HG02798 (cell line): ENCODE measurements at regions not wholly inside any gene's neighbourhood (a gene's known extent, or its start where the extent isn't known, plus 50 kb on each side); places are given as distances from the start of the nearest gene placed in this dataset.
A peak's percentile ranks its signal among the peaks of the same experiment; 100 is the strongest.
"Not testable (repeated sequence)": the region's sequence is repeated elsewhere in the genome, so short reads cannot be mapped to it uniquely, and the experiment has no call there.

Source experiments
- ATAC-seq: cut with Tn5 transposase; IDR thresholded peaks from one replicate; pipeline ENCODE4 v1.9.1; 2021; ENCODE audit warnings: mild to moderate bottlenecking; ENCODE audit not compliant: unreplicated experiment, poor library complexity

DNA sequence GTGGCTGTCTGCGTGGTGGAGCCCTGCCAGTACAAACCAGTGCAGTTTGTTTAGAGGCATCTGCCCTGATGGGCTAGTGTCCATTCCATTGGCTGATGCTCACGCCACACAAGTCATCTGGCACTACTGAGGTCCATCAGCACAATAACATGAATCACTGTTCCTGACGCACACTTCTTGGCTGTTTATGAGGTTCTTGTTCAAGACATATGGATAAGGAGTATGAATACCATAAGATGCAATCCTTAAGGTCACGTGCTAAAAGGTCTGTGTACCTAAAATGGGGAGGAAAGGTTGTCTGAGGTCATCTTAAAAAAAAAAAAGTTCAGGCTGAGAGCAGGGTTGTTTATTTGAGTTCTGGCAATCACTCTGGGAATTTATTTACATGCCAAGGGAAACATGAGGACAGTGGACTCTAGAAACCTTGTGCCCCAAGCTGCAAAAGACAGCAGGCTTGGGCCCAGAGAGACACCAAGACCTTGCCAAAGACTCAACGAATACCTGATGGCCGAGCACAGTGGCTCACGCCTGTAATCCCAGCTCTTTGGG is 54.1 kb upstream of the SHLD1 start:
- no peak for ATAC-seq

DNA sequence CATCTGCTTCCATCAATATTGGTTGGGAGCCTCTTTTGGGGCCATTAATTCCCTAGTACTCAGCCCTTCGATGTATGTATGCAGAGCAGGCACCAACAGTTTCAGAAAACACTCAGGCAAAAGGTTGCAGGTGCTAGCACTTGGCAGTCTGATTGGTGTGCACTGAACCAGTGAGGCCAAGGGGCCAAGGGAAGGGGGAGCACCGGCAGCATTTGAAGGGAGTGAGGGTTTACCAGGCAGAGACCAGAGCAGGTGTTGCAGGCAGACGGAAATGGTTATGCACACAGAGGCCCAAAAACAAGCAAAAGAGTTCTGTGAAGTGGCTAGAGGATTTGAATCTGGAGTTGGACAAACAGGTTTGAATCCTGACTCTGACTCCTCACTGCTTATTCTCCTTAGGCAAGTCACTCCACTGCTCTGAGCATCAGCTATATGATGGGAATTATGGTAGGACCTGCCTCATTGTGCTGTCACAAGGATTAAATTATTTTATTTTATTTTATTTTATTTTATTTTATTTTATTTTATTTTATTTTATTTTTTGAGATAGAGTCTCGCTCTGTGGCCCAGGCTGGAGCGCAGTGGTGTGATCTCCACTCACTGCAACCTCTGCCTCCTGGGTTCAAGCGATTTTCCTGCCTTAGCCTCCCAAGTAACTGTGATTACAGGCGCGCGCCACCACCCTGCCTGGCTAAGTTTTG is 58.1 kb upstream of the SHLD1 start:
- ATAC-seq: peak; percentile 98

DNA sequence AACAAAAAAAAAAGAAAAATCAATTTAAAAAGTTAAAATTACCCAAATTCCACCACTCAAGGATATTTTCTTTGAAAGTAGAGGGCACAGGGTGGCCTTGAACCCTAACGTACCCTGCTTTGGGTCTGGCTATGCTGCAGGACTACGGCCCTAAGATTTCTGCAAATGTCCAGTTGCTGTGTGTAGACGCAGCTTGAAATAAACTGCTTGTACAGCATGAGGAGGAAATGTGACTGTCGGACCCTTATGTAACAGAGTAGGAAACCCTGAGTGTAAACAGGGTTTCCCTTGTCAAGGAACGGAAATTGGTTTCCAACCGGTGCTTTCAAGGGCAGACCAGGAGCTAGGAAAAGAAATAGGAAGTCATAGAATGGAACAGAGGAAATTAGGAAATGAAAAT is 60.7 kb upstream of the SHLD1 start:
- ATAC-seq: no peak

DNA sequence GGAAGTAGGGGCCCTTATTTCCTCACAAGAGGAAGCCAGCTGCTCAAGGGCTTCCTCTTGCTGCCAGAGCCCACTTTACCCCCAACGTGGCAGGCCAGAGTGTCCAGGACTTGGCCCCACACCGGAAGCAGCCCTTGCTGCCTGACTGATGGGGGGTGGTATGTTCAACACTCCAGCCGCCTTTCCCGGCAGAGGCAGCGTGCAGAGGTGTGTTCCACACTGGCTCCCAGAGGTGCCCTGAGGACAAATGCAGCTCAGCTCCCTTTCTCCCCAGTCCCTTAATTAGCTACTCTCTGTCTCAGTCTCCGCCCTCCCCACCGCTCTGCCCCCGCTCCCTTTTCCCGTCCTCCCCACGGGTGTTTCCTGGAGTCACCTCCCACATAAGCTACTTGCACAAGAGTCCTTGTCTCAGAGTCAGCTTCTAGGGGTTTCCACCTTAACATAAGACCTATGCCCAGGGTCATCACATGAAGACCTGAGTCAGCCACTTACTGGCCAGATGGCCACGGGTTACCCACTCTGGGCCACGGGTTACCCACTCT is 61.7 kb upstream of the SHLD1 start:
- no peak for ATAC-seq

DNA sequence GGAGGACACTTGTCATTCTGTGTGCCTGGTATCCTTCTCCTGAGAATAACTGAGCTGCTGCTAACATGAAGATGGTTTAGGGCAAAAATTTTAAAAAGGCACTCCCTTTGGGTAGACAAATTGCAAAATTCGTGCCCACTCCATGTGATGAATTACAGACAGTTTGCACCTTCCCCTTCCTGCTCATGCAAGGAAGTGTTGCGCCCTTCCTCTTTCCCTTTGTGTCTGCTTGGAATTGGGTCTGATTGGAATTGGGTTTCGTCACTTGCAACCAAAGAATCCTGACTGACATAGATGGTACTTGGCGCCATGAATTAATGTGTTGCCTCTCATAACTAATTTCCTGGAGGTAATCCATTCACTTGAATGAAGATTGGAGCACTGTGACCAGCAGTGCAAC is 62.3 kb upstream of the SHLD1 start:
- no peak for ATAC-seq

DNA sequence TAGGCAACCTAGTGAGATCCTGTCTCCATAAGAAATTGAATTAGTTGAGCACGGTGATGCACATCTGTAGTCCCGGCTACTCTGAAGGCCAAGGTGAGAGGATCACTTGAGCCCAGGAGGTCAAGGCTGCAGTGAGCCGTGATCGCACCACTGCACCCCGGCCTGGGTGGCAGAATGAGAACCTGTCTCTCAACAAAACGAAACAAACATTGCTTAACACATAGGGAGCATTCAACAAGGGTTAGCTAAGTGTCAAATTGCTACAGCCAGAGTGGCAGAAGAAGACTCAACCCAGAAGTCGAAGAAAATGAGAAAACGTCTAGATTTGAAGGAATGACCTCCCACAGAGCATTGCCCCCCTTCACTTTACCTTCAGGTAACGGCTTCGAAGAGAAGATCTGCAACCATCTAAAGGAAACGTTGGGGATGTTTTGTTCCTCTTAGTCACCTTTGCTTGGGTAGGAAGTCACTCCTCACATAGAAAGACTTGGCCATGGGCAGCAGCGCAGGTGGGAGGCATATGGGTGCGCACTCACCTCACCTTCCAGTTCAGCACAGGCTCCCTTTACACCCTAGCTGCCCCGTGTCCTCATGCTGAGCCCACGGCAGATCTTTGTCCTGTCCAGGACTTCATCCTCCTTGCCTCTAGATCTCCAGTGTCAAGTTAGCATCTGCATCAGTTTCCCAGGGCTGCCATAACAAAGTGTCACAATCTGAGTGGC is 63.7 kb upstream of the SHLD1 start:
- ATAC-seq: no peak

DNA sequence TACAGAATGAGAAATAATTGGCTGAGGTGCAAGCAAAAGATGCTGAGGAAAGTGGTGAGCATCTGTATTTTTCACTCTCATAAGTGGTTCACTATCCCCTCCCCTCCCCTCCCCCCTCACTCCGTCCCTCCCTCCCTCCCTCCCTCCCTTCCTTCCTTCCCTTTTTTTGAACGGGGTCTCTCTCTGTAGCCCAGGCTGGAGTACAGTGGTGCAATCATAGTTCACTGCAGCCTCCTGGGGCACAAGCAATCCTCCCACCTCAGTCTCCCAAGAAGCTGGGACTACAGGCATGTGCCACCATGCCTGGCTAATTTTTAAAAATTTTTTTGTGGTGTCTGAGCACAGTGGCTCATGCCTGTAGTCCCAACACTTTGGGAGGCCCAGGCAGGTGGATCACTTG is 67.6 kb upstream of the SHLD1 start:
- ATAC-seq: not testable (repeated sequence)

DNA sequence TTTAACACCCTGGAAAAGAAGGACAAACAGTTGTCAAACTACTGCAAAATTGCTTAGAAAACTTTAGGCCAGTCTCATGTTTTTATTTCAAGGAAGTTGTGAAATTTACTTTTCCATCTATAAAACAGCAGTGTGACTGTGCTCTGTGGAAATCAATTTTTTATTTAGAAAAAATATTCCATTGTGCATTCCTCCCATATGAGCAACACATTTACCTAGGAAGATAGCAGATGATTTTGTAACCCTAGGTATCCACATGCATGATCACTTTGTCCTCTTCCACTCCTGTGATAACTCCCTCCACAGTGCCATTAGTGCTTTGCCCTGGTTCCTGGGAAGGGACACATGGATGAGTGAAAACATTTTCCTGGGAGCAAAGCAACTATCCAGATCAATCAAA is 69.4 kb upstream of the GPCPD1 start:
- ATAC-seq: no peak

DNA sequence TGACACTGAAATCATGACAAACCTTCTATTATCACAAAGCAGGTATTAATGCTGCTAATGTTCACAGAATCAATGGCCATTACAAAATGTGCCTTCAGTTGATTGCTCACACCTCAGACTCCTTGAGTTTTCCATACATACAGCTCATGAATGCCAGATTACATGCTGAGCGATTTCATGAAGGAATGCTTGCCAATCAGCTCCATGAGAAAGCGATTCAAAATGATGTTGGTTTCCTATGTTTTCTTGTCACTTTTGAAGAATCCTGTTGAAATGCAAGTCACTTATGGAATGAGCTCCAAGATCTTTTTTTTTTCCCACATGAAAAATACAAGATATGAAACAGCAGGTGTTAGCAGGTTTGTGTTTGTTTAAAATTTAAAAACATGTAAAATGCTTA is 68.0 kb upstream of the GPCPD1 start:
- ATAC-seq: no peak

DNA sequence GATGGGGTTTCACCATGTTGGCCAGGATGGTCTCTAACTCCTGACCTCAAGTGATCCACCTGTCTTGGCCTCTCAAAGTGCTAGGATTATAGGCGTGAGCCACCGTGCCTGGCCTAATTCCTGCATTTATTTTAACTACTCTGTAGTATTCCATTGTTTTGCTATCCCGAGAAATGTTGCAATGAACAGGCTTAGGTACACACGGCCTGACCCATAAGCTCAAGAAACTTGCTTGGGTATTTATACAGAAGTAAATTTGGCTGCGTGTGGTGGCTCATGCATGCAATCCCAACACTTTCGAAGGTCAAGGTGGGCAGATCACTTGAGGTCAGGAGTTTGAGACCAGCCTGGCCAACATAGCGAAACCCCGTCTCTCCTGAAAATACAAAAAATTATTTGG is 67.1 kb upstream of the GPCPD1 start:
- not testable (repeated sequence) for ATAC-seq

DNA sequence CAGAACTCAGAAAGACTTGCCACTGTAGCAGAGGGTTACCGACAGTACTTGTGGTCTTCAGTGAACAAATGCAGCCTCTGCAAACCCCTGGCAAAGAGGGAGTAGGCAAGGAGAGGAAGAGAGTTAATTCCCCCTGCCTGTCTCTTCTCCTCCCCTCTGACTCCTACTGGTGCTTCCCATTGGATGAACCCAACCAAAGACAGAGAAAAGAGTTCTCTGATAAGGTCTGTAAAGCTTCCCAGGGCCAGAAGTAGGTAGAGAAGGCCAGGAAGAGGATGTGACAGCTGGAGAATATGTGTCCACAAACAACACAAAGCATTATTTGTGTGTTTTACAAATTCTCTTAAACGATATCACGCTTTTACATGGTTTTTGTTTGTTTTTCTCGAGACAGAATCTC is 66.6 kb upstream of the GPCPD1 start:
- no peak for ATAC-seq

DNA sequence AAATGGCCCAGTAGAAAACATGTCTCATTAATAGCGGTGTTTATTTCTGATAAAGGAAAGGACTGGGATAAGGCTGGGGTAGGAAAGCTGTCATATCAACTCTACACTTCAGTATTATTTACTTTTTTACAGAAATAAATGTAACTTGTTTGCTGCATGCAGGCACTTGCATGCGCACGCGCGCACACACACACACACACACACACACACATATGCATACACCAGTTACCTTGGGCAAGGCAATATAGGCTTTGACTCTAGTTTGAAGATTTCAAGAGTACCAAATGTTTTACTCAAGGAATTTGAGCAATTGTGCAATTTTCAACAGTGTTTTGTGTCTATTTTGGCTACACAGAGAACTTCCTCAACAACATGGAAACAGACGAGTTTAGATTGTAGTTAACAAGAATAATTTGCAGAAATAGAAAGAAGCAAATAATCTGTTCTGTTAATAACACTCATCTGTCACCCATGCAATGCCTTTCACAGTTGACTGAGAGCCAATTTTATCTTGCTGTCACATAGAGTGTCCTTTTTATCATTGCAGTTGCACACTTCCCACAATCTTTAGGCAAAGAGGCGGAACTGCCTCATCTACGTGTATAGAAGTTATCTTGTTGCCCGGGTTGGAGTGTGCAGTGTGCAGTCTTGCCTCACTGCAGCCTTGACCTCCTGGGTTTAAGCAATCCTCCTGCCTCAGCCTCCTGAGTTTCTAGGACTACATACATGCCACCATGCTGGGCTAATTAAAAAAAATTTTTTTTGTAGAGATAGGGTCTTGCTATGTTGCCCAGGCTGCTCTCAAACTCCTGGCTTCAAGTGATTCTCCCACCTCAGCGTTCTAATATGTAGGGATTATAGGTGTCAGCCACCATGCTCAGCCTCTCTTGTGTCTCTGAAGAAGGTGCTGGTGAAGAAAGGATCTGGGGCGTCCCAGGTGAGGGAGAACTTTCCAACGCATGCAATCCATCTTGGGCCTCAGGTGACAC is 64.6 kb upstream of the GPCPD1 start:
- ATAC-seq: no peak

DNA sequence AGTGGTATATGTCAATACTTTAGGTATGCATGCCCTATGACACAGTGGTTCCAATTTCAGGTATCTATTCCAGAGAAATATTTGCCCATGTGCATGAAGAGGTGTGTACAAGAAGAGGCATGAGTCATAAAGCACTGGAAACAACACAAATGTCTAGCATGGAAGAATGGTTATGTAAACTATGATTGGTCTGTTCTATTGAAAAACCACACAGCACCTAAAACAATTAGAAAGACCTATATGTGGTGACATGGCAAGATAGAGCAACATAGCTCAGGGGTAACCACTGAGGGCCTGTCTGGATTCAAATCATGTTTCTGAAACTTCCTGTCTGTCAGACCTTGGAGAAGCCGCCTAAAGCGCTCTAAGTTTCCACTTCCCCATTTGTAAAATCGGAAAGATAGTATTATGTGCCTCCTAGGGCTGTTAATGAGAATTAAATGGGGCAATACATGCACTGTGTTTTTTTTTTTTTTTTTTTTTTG is 63.4 kb upstream of the GPCPD1 start:
- ATAC-seq: peak; percentile 70

DNA sequence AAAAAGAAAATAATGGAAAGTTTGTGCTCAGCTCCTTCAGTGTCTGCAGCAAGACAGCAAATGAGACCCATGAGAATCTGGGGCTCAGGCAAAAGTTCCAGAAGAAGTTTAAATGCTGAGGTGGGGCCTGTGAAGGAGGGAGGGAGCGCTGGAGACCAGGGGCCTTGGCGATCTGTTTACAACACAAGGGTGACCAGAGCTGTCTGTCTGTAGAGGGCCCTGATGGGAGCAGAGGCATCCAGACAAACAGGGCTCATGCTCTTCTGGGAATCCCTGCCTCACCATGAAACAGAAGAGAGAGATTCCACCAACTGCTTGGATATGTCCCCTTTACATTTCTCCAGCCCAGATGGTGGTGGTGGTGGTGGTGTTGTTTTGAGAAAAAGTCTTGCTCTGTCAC is 60.1 kb upstream of the GPCPD1 start:
- ATAC-seq: no peak

DNA sequence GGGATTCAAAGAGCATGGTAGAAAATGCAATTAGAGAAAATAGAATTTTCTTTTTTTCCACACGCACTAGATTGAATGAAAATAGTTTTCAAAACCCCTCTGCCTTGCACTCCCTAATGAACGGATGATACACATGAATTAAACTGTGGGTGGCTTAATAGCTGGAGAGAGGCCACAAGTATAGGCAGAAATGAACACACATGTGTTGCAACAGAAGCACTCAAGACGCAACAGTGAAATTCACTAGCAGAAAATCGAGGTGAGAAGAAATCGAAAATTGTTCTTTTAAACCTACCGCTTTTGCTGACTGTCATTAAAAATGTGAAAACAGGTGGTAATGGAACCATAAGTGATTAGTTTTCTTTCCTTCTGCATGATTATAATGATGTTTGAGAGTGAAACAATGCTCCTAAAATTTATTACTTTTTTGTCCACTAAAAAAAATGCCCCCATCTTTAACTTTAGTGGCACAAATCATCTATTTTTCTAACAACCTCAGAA is 59.3 kb upstream of the GPCPD1 start:
- ATAC-seq: no peak

DNA sequence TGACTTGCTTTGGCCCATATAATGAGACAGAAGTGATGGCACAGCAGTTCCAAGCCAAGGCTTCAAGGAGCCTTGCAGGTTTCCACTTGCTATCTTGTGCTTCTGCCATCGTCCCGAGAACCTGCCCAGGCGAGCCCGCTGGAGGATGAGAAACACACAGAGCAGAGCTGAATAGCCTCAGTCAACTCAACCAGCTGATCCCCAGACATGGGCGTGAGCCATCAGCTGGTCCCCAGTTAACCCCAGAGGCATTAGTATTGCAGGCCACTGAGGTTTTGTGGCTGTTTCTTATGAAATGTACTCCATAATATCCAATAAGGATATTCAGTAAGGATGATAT is 57.7 kb upstream of the GPCPD1 start:
- no peak for ATAC-seq

DNA sequence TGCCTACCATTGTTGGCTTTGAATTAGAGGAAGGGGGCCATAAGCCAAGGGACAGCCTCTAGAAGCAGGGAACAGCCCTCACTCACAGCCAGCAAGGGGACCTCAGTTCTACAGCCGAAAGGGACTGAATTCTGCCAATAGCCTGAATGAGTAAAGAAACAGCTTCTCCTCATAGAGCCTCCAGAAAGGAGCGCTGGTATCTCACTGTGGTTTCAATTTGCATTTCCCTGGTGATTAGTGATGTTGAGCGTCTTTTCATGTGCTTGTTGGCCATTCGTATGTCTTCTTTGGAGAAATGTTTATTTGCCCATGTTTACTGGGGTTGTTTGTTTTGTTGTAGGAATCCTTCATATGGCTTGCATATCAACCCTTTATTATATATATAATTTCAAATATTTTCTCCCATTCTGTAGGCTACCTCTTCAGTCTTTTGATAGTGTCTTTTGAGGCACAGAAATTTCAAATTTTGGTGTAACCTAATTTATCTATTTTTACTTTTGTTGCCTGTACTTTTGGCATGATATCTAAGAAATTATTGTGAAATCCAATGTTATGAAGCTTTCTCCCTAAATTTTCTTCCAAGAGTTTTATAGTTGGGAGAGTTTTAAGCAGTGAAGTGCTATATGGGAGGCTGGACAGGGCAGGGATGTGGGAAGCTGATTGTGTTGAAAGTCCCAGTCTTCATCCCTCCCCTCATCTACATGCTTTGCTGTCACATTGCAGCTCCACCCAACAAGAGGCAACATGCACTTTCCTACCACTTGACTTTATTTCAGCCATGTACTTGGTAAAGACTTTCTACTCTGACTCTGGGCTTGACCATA is 57.1 kb upstream of the GPCPD1 start:
- ATAC-seq: no peak

DNA sequence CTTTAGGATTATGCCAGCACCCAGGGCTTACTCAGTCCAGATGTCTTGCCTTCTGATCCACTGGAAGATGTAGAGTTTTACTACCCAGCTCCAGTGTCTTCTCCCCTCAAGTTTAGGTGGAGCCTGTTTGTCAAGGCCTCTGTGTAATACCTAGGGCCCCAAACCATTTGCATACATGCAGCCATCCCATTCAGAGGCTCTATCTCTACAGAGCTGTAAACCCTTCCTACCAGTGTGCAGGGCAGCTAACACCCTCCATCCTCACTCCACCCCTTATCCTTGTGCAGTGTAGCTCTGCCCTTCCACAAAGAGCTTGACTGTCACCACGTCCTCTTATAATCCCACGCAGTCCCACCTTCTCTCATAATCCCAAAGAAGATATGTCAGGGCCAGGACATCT is 54.6 kb upstream of the GPCPD1 start:
- no peak for ATAC-seq

DNA sequence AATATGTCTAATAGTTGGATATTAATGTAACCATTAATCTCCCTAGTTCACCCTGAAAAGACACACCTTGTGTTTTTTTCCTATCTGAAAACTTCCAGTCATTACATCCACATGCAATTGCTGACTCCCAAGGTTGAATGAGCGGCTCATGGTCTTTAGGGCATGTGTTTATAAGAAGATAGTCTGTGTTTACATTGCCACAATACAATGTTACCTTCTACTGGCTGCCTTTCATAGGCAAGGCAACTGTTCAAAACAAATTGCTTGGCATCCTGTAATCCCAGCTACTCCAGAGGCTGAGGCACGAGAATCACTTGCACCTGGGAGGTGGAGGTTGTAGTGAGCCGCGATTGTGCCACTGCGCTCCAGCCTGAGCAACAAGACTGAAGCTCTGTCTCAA is 52.6 kb upstream of the GPCPD1 start:
- no peak for ATAC-seq
